AG09319 (cell line): ENCODE measurements at regions not wholly inside any gene's neighbourhood (a gene's known extent, or its start where the extent isn't known, plus 50 kb on each side); places are given as distances from the start of the nearest gene placed in this dataset.

ENCODE experiments used
- DNase-seq: peaks from one replicate; pipeline ENCODE4 v3.0.0-alpha.2; 2010; ENCODE audit warnings: low read depth; ENCODE audit errors: extremely low read depth
- CTCF ChIP-seq: IDR thresholded peaks from 2 replicates; pipeline ENCODE4 v1.5.1; 2011; ENCODE audit warnings: low read depth, mild to moderate bottlenecking, inconsistent platforms, low read length, moderate library complexity

DNA sequence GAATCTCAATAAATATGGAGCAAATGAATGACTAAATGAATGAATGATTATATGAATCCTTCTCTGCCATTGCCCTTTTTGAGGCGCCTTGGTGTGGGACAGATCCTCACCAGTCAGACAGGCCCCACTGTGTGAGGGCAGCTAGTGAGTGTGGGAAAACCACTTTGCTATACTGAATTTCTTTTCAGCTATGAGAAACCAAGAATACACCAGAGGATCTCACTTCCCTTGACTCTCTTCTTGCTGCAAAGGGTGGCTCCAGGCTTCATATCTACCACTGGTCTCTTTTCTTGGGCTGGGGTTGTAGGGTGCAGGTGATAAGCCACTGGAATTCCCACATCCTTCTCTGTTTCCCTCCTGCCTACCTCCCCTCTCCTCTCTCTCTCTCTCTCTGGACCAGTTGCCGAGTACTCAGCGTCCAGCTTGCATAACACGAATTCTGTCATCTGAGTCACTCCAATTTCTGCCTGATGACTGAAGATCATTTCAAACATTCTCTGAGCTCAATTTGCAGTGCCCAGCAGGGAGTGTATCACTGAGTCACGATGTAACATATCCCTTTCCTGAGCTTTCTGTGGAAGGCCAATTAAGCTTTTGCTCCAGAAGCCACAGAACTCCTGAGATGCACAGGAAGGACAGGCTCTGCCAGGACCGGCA, 304.3 kb upstream of the NCAM1 start:
- DNase-seq, result peak; percentile 38

GRCh38 chr11:112658431-112658878, 302.8 kb upstream of the NCAM1 start:
- no peak for TF ChIP-seq CTCF
- no peak for DNase-seq

More for the DNA sequence above, 304.3 kb upstream of the NCAM1 start:
- no peak for TF ChIP-seq CTCF

DNA sequence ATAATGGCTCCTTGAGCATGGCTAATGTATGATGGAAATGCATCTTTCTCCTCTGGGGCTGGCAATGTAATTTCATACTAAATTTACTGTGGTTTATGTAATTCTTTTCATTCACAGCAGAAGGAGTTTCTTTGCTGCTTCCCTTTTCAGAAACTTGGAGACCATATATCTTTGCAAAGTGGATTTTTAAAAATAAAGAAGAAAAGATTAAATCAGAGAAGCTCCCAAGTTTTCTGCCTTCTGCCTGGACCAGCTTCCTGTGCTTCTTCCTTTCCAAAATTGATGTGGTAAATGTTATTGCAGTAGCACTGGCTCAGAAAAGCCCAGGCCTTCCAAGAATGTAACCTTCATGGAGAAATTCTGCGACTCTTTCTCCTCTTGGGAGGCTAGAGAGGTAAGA, 300.1 kb upstream of the NCAM1 start:
- TF ChIP-seq CTCF, result no peak
- no peak for DNase-seq

GRCh38 chr11:112661571-112661970, 299.6 kb upstream of the NCAM1 start:
- DNase-seq, result no peak
- TF ChIP-seq CTCF, result no peak

DNA sequence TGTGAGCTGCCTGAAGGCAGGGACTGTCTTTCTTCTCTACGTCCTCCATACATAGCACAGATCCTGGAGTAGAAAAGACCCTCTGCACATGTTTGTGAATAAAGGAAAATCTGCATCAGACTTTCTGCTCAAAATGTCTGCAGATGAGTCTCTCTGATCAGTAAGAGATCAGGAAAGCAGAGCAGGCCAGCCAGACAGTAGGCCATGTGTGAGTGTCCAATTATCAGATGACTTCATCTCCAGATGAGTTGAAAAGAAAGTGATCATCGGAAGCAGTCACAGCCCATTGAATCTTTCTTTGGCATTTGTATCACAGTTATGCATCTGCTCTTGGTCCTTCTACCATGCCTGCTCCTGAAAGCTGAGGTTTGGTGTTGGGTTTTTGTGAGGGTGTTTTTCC, 298.7 kb upstream of the NCAM1 start:
- TF ChIP-seq CTCF, result no peak
- DNase-seq, result no peak

GRCh38 chr11:112663947-112664634, 297.1 kb upstream of the NCAM1 start:
- no peak for DNase-seq
- no peak for TF ChIP-seq CTCF

GRCh38 chr11:112665291-112665690, 295.9 kb upstream of the NCAM1 start:
- DNase-seq, result no peak
- TF ChIP-seq CTCF, result no peak
